ENCODE measurements at regions not wholly inside any gene's neighbourhood (a gene's known extent, or its start where the extent isn't known, plus 50 kb on each side); places are given as distances from the start of the nearest gene placed in this dataset.

GRCh38 chr6:147935656-147936055 is 407.0 kb upstream of the SASH1 start:
- H3K27ac ChIP-seq (ENCODE audit: low read depth, low read length), result no peak overlapping the region
- H3K4me2 ChIP-seq (ENCODE audit: insufficient read depth, low read length), result no peak overlapping the region
- H3K36me3 ChIP-seq (ENCODE audit: insufficient read depth, low read length), result no peaks in the 10 kb centered on the region
- H2AFZ ChIP-seq (ENCODE audit: low read length), result no peak overlapping the region
- no peak for DNase-seq (ENCODE audit: insufficient read length, low spot score, missing footprints)
- no peak for TF ChIP-seq CTCF (IDR thresholded peaks at IDR 0.05; ENCODE audit: extremely low read depth, low read depth, low read length)
- no peaks in the 10 kb centered on the region for H3K27me3 ChIP-seq (ENCODE audit: insufficient read depth, low read length)
- no peaks in the 10 kb centered on the region for H4K20me1 ChIP-seq (ENCODE audit: insufficient read depth, low read length)
- H3K9me3 ChIP-seq (ENCODE audit: low read depth, low read length), result no peaks in the 10 kb centered on the region
- H3K4me1 ChIP-seq (ENCODE audit: insufficient read depth, low read length), result no peaks in the 10 kb centered on the region
- H3K4me3 ChIP-seq (ENCODE audit: insufficient read depth, low read length), result no peak overlapping the region
- H3K79me2 ChIP-seq (ENCODE audit: insufficient read depth, low read length), result no peaks in the 10 kb centered on the region

DNA sequence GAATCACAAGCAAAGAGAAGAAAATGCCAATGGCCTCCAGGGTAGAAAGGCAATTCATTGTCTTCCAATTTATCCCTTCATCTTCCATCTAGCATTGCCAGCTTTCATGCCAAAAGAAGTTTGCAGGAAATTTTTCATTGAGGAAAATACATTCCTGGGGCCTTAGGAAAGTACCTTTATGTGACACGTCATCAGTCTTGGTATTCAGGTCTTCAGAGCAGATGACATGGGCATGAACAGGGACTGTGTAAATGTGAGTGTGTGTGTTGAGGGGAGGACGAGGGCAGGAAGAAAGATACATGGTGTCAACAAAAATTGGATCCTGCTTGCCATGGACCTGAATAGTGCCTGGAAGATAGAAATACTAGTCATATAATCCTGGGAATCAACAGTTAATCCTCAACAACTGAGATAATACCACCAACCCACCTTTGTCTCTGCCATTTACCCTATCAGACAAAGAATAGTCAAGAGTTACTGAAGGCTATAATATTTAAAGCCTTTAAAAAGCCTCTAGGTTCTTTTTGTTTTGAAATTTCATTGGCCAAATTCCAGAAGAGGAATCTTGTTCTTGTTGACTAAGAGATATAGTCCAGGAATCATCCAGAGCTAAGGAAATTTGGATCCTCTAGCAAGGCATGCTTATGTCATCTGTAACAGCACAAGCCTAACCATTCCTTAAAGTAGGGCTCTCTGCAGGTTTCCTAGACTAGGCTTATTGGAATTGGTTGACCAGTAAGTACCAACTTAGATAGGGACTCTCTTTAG is 405.8 kb upstream of the SASH1 start:
- TF ChIP-seq CTCF (IDR thresholded peaks at IDR 0.05; ENCODE audit: extremely low read depth, low read depth, low read length), result no peak
- no peak for DNase-seq (ENCODE audit: insufficient read length, low spot score, missing footprints)
- H3K27ac ChIP-seq (ENCODE audit: low read depth, low read length), result no peak overlapping the region

DNA sequence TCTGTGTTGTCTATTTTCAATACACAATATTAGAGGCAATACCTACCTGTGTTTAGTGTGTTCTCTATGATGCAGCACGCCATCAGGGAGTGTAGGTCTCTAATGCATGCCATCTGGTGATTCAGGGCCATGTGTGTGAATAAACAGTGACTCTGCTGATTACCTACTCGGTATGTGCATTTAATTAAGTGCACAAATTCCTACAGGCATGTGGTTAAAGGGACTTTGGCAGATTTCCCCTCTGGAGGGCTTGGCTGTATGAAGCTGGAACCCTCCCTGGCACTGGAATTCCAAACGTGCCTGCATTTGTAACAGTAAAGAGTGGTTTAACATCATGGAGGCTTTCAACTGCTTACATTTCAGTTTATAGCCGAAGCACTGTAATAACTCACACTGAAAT is 401.5 kb upstream of the SASH1 start:
- Histone ChIP-seq H3K27ac (ENCODE audit: low read depth, low read length) (no peak overlapping the region), H2AFZ (ENCODE audit: low read length) (no peak overlapping the region)
- no peak for DNase-seq (ENCODE audit: insufficient read length, low spot score, missing footprints)

More for the DNA sequence above, 405.8 kb upstream of the SASH1 start:
- H2AFZ ChIP-seq (ENCODE audit: low read length), result no peak overlapping the region
- H3K9me3 ChIP-seq (ENCODE audit: low read depth, low read length), result no peaks in the 10 kb centered on the region
- no peak overlapping the region for H3K4me2 ChIP-seq (ENCODE audit: insufficient read depth, low read length)
- H3K36me3 ChIP-seq (ENCODE audit: insufficient read depth, low read length), result no peaks in the 10 kb centered on the region
- no peaks in the 10 kb centered on the region for H3K27me3 ChIP-seq (ENCODE audit: insufficient read depth, low read length)
- no peaks in the 10 kb centered on the region for H3K79me2 ChIP-seq (ENCODE audit: insufficient read depth, low read length)
- no peaks in the 10 kb centered on the region for H3K4me1 ChIP-seq (ENCODE audit: insufficient read depth, low read length)
- H4K20me1 ChIP-seq (ENCODE audit: insufficient read depth, low read length), result no peaks in the 10 kb centered on the region
- H3K4me3 ChIP-seq (ENCODE audit: insufficient read depth, low read length), result no peak overlapping the region

More for the DNA sequence above, 401.5 kb upstream of the SASH1 start:
- Histone ChIP-seq H3K27me3 (ENCODE audit: insufficient read depth, low read length) (no peaks in the 10 kb centered on the region), H3K4me2 (ENCODE audit: insufficient read depth, low read length) (no peak overlapping the region), H3K79me2 (ENCODE audit: insufficient read depth, low read length) (no peaks in the 10 kb centered on the region), H3K4me3 (ENCODE audit: insufficient read depth, low read length) (no peak overlapping the region), H3K4me1 (ENCODE audit: insufficient read depth, low read length) (no peaks in the 10 kb centered on the region), H3K36me3 (ENCODE audit: insufficient read depth, low read length) (no peaks in the 10 kb centered on the region), H4K20me1 (ENCODE audit: insufficient read depth, low read length) (no peaks in the 10 kb centered on the region), H3K9me3 (ENCODE audit: low read depth, low read length) (no peaks in the 10 kb centered on the region)
- no peak for TF ChIP-seq CTCF (IDR thresholded peaks at IDR 0.05; ENCODE audit: extremely low read depth, low read depth, low read length)

All from osteoblast (primary cell).